Fibroblast of lung (primary cell): ENCODE measurements at regions not wholly inside any gene's neighbourhood (a gene's known extent, or its start where the extent isn't known, plus 50 kb on each side); places are given as distances from the start of the nearest gene placed in this dataset.

Source experiments
- CTCF ChIP-seq, 2 donors: IDR thresholded peaks in 1 of 2; conservative IDR thresholded peaks in 1 of 2; 1 replicate in 1 of 2; 2 replicates in 1 of 2; pipeline ENCODE4 v1.5.1; 2011 to 2012; ENCODE audit warnings: low read length in 2 of 2, control low read depth in 1 of 2, inconsistent platforms in 1 of 2, low read depth in 1 of 2, mild to moderate bottlenecking in 1 of 2
- EZH2 ChIP-seq: IDR thresholded peaks from 2 replicates; pipeline ENCODE4 v1.5.1; 2012; ENCODE audit warnings: low read length, control low read depth, mild to moderate bottlenecking; ENCODE audit errors: missing control alignments

DNA sequence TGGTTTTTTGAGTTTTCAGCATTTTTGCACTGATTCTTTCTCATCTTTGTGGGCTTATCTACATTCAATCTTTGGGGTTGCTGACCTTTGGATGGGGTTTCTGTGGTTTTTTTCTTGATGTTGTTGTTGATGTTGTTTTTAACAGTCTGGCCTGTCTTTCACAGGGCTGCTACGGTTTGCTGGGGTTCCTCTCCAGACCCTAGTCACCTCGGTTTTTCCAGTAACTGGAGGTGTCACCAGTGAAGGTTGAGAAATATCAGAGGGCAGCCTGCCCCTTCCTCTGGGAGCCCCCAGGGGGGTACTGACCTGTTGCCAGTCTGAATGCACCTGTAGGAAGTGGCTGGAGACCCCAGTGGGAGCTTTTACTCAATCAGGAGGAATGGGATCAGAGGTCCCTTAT, 365.4 kb downstream of the JRKL start:
- TF ChIP-seq CTCF (conservative IDR thresholded peaks at IDR 0.05 in 1 of 2, IDR thresholded peaks at IDR 0.05 in 1 of 2; ENCODE audit: low read depth in 1 of 2, low read length in 2 of 2) (no peak), EZH2 (no peak)
